Ovary (tissue), 3 donors: ENCODE measurements at regions not wholly inside any gene's neighbourhood (a gene's known extent, or its start where the extent isn't known, plus 50 kb on each side); places are given as distances from the start of the nearest gene placed in this dataset.

Source experiments
- EP300 ChIP-seq: sonication (generic); formaldehyde crosslinking; IDR thresholded peaks from one replicate; pipeline ENCODE4 v1.6.1; 2017; ENCODE audit warnings: antibody characterized with exemption
- POLR2A ChIP-seq: fragments of 450-650 bp; IDR thresholded peaks from one replicate; pipeline ENCODE4 v1.6.1; 2017; ENCODE audit warnings: antibody characterized with exemption, mild to moderate bottlenecking, moderate library complexity
- TF ChIP-seq, protein P1 (sequence below), 3 donors: fragments of 450-650 bp in 2 of 3; fragments of 200-600 bp in 1 of 3; IDR thresholded peaks; one replicate each; pipeline versions ENCODE4 v1.5.1 to v1.8.0; 2016 to 2022; ENCODE audit warnings: antibody characterized with exemption in 3 of 3, mild to moderate bottlenecking in 1 of 3
- donor health status: DM: no; HTN: no; CAD: no.

DNA sequence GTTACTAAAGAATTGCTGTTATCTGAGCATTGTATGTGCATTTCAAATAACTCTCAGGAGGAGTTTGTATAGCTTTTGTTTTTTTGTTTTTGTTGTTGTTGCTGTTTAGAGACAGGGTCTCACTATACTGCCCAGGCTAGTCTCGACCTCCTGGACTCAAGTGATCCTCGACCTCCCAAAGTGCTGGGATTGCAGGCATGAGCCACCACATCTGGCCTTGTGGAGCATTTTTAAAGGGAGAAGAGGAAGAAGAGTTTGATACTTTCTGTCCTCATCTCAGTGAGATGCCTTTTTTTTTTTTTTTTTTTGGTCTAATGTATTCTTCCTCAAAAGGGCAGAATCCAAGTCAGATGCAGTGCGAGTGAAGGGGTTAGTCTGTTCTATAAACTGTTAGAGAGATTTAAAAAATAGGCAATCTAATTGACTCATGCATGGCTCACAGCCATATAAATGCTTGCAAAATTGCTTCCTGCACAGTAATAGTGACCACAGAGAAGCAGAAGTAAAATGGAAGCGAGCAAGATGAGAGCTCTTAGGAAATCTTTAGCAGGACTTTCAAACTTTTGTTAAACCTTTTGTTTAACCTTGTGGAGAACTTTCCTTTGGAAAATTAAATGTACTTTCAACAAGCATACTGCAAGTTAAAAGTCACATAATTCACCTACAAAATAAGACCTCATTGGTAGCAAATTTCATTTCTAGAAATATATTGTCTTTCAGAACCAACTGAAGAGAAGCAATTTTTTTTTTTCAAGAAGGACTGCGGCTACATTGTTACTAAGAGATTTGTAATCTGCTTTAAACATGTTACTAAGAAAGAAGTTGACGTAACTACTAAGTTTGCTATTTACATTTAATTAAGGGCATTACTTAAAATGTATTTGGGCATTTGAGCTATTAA, 52.3 kb upstream of the ROCK1 start:
- TF ChIP-seq, protein P1, sequence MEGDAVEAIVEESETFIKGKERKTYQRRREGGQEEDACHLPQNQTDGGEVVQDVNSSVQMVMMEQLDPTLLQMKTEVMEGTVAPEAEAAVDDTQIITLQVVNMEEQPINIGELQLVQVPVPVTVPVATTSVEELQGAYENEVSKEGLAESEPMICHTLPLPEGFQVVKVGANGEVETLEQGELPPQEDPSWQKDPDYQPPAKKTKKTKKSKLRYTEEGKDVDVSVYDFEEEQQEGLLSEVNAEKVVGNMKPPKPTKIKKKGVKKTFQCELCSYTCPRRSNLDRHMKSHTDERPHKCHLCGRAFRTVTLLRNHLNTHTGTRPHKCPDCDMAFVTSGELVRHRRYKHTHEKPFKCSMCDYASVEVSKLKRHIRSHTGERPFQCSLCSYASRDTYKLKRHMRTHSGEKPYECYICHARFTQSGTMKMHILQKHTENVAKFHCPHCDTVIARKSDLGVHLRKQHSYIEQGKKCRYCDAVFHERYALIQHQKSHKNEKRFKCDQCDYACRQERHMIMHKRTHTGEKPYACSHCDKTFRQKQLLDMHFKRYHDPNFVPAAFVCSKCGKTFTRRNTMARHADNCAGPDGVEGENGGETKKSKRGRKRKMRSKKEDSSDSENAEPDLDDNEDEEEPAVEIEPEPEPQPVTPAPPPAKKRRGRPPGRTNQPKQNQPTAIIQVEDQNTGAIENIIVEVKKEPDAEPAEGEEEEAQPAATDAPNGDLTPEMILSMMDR (IDR thresholded peaks at IDR 0.05): no peak
- TF ChIP-seq POLR2A (no peak), EP300 (no peak)
